ENCODE measurements at regions not wholly inside any gene's neighbourhood (a gene's known extent, or its start where the extent isn't known, plus 50 kb on each side); places are given as distances from the start of the nearest gene placed in this dataset.

- TF ChIP-seq, protein P1, sequence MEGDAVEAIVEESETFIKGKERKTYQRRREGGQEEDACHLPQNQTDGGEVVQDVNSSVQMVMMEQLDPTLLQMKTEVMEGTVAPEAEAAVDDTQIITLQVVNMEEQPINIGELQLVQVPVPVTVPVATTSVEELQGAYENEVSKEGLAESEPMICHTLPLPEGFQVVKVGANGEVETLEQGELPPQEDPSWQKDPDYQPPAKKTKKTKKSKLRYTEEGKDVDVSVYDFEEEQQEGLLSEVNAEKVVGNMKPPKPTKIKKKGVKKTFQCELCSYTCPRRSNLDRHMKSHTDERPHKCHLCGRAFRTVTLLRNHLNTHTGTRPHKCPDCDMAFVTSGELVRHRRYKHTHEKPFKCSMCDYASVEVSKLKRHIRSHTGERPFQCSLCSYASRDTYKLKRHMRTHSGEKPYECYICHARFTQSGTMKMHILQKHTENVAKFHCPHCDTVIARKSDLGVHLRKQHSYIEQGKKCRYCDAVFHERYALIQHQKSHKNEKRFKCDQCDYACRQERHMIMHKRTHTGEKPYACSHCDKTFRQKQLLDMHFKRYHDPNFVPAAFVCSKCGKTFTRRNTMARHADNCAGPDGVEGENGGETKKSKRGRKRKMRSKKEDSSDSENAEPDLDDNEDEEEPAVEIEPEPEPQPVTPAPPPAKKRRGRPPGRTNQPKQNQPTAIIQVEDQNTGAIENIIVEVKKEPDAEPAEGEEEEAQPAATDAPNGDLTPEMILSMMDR (IDR thresholded peaks at IDR 0.05), result no peak
- TF ChIP-seq POLR2A (IDR thresholded peaks at IDR 0.05; ENCODE audit: low read depth) (no peak), EP300 (IDR thresholded peaks at IDR 0.05) (no peak), POLR2AphosphoS5 (IDR thresholded peaks at IDR 0.05) (no peak)
Measured at GRCh38 chr2:181314551-181314950, 142.6 kb upstream of the ITGA4 start.

Measured in esophagus muscularis mucosa (tissue), 4 donors.